B cell (primary cell): ENCODE measurements at regions not wholly inside any gene's neighbourhood (a gene's known extent, or its start where the extent isn't known, plus 50 kb on each side); places are given as distances from the start of the nearest gene placed in this dataset.

Experiments used
- ATAC-seq: fragments of 200-7000 bp; cut with Tn5 transposase; one replicate; pipeline ENCODE4 v1.10.0; 2021; ENCODE audit warnings: low read depth, mild to moderate bottlenecking, moderate number of reproducible peaks, moderate library complexity
- CTCF ChIA-PET: fragments of 350-600 bp; sonication (Branson Sonifier 250); formaldehyde crosslinking; loops from one replicate; lab custom pipeline; 2021; ENCODE audit warnings: antibody characterized with exemption, inconsistent platforms; lab: Charles Lee
- POLR2A ChIA-PET: fragments of 350-600 bp; sonication (Branson Sonifier 250); formaldehyde crosslinking; loops from one replicate; lab custom pipeline; 2021; ENCODE audit warnings: antibody characterized with exemption; lab: Charles Lee
- DNase-seq: peaks from one replicate; pipeline ENCODE4 v3.0.0; 2013
- H2AFZ ChIP-seq: 2 replicates; pipeline ENCODE4 v1.6.1; 2012; ENCODE audit warnings: mild to moderate bottlenecking, low read depth, low read length; ENCODE audit not compliant: insufficient read depth, poor library complexity, severe bottlenecking
- H3K27ac ChIP-seq, 2 donors: 1 replicate in 1 of 2; 2 replicates in 1 of 2; pipeline ENCODE4 v1.5.1; 2012 to 2013; ENCODE audit warnings: low read length in 2 of 2, mild to moderate bottlenecking in 2 of 2, moderate library complexity in 1 of 2
- H3K27me3 ChIP-seq, 4 experiments: fragments of 200-600 bp in 1 of 4; sonication (generic) in 1 of 4; replicated peaks in 1 of 4; 1 replicate in 2 of 4; 2 replicates in 2 of 4; pipeline versions ENCODE4 v1.6.1 to v1.7.0; 2013 to 2016; ENCODE audit warnings: low read length in 3 of 4, mild to moderate bottlenecking in 2 of 4, mixed read lengths in 1 of 4, moderate library complexity in 1 of 4; ENCODE audit not compliant: insufficient read depth in 4 of 4, control insufficient read depth in 3 of 4; ENCODE audit errors: control extremely low read depth in 1 of 4
- H3K36me3 ChIP-seq, 2 experiments: replicated peaks in 1 of 2; 1 replicate in 1 of 2; 2 replicates in 1 of 2; pipeline versions ENCODE4 v1.6.1 to v1.7.1; 2013; ENCODE audit warnings: low read length in 1 of 2; ENCODE audit not compliant: insufficient read depth in 2 of 2, control insufficient read depth in 1 of 2; ENCODE audit errors: control extremely low read depth in 1 of 2, extremely low read depth in 1 of 2
- H3K4me1 ChIP-seq, 2 donors: fragments of 200-600 bp in 1 of 2; sonication (generic) in 1 of 2; 1 replicate in 1 of 2; 2 replicates in 1 of 2; pipeline versions ENCODE4 v1.5.1 to v1.6.1; 2013 to 2017; ENCODE audit warnings: low read length in 2 of 2; ENCODE audit not compliant: control insufficient read depth in 2 of 2, insufficient read depth in 2 of 2
- H3K4me2 ChIP-seq: replicated peaks from 2 replicates; pipeline ENCODE3; 2012; ENCODE audit warnings: mild to moderate bottlenecking, low read depth, low read length; ENCODE audit not compliant: poor library complexity, severe bottlenecking
- H3K4me3 ChIP-seq, 5 experiments: fragments of 200-600 bp in 1 of 5; sonication (generic) in 1 of 5; 1 replicate in 3 of 5; 2 replicates in 2 of 5; pipeline versions ENCODE4 v1.5.1 to v1.7.0; 2011 to 2016; ENCODE audit warnings: low read length in 4 of 5, mild to moderate bottlenecking in 4 of 5, low read depth in 2 of 5, control low read depth in 1 of 5, moderate library complexity in 1 of 5; ENCODE audit not compliant: insufficient read depth in 1 of 5; ENCODE audit errors: control extremely low read depth in 1 of 5, extremely low read depth in 1 of 5
- H3K79me2 ChIP-seq: fragments of 200-600 bp; sonication (generic); one replicate; pipeline ENCODE4 v1.6.0; 2016; ENCODE audit warnings: low read length; ENCODE audit not compliant: control insufficient read depth, insufficient read depth
- H3K9ac ChIP-seq: fragments of 200-600 bp; sonication (generic); 2 replicates; pipeline ENCODE4 v1.6.1; 2017; ENCODE audit warnings: mild to moderate bottlenecking, low read length, moderate library complexity
- H3K9me3 ChIP-seq, 3 donors: one replicate each; pipeline versions ENCODE4 v1.6.1 to v1.7.1; 2013; ENCODE audit warnings: low read length in 2 of 3; ENCODE audit not compliant: control insufficient read depth in 2 of 3, insufficient read depth in 1 of 3; ENCODE audit errors: control extremely low read depth in 1 of 3
- H4K20me1 ChIP-seq: 2 replicates; pipeline ENCODE4 v1.6.0; 2012; ENCODE audit warnings: mild to moderate bottlenecking, low read length; ENCODE audit not compliant: insufficient read depth, control insufficient read depth, poor library complexity, severe bottlenecking
- H3K27ac Mint-ChIP-seq: one replicate; pipeline ENCODE4 v1.8.0; 2021; ENCODE audit warnings: mixed read lengths
- H3K27me3 Mint-ChIP-seq: one replicate; pipeline ENCODE4 v1.8.0; 2021; ENCODE audit warnings: mixed read lengths
- H3K4me1 Mint-ChIP-seq: one replicate; pipeline ENCODE4 v1.8.0; 2021; ENCODE audit warnings: mixed read lengths
- H3K4me3 Mint-ChIP-seq: one replicate; pipeline ENCODE4 v1.8.0; 2021; ENCODE audit warnings: mixed read lengths
- H3K9me3 Mint-ChIP-seq: one replicate; pipeline ENCODE4 v1.8.0; 2022; ENCODE audit warnings: mixed read lengths; ENCODE audit not compliant: insufficient read depth
- EZH2 ChIP-seq: IDR thresholded peaks from 2 replicates; pipeline ENCODE4 v1.6.1; 2012; ENCODE audit warnings: borderline replicate concordance, low read depth, mild to moderate bottlenecking, moderate library complexity, low read length; ENCODE audit not compliant: insufficient read depth, poor library complexity, severe bottlenecking
- WGBS: methylation state at CpG from one replicate; pipeline ENCODE4 v1.1.5; 2013; ENCODE audit warnings: missing lambda C conversion rate; ENCODE audit not compliant: insufficient coverage; 5-methylcytosine and 5-hydroxymethylcytosine counted together
- intact Hi-C: fragments of 100-400 bp; cut with micrococcal nuclease; formaldehyde crosslinking; loops from one replicate; pipeline ENCODE4 v1.10.0; 2022
- TF ChIP-seq, protein P1 (sequence below): fragments of 200-600 bp; IDR thresholded peaks from one replicate; pipeline ENCODE4 v1.8.0; 2022; ENCODE audit warnings: antibody characterized with exemption, mild to moderate bottlenecking

GRCh38 chr16:51353055-51353454, 202.0 kb upstream of the SALL1 start:
- TF ChIP-seq, protein P1, sequence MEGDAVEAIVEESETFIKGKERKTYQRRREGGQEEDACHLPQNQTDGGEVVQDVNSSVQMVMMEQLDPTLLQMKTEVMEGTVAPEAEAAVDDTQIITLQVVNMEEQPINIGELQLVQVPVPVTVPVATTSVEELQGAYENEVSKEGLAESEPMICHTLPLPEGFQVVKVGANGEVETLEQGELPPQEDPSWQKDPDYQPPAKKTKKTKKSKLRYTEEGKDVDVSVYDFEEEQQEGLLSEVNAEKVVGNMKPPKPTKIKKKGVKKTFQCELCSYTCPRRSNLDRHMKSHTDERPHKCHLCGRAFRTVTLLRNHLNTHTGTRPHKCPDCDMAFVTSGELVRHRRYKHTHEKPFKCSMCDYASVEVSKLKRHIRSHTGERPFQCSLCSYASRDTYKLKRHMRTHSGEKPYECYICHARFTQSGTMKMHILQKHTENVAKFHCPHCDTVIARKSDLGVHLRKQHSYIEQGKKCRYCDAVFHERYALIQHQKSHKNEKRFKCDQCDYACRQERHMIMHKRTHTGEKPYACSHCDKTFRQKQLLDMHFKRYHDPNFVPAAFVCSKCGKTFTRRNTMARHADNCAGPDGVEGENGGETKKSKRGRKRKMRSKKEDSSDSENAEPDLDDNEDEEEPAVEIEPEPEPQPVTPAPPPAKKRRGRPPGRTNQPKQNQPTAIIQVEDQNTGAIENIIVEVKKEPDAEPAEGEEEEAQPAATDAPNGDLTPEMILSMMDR, result no peak
- no peak for TF ChIP-seq EZH2
- H3K79me2 ChIP-seq, result no peaks in the 10 kb centered on the region
- no peaks in the 10 kb centered on the region for H3K4me1 Mint-ChIP-seq
- H3K9me3 ChIP-seq, result no peaks in the 10 kb centered on the region
- no peaks in the 10 kb centered on the region for H4K20me1 ChIP-seq
- no peaks in the 10 kb centered on the region for H3K36me3 ChIP-seq
- no peak overlapping the region for H3K4me2 ChIP-seq
- WGBS, result no CpG with 5 or more reads among the region's 3 CpGs
- no peak overlapping the region for H3K4me3 Mint-ChIP-seq
- H3K27me3 Mint-ChIP-seq, result no peaks in the 10 kb centered on the region
- intact Hi-C loops, result no loop called here
- DNase-seq, result no peak
- peaks cover 4% of the 10 kb centered on the region for H3K9me3 Mint-ChIP-seq
- H3K4me1 ChIP-seq, result no peaks in the 10 kb centered on the region
- H3K27me3 ChIP-seq, result no peaks in the 10 kb centered on the region
- no peak overlapping the region for H3K27ac ChIP-seq
- no peak overlapping the region for H3K27ac Mint-ChIP-seq
- H3K4me3 ChIP-seq, result no peak overlapping the region
- H3K9ac ChIP-seq, result no peak overlapping the region
- ChIA-PET CTCF (no interaction called here), POLR2A (no interaction called here)
- ATAC-seq, result no peak
- H2AFZ ChIP-seq, result no peak overlapping the region

DNA sequence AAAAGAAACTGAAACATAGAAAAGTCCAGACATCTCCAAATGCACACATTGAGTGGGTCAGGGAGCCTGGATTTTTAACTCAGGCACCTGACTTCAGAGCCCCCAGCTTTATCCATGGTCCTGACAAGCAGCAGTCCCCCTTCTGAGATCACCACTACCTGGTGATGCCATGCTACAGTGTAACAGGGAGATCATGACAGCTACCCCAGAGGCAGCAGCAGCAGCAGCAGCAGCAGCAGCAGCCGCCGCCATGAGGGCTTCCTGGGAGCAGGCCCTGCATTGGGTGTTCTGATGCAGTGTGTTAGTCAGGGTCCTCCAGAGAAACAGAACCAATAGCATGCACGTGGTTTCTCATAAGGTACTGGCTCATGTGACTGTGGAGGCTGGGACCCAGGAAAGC, 198.6 kb upstream of the SALL1 start:
- H3K9me3 Mint-ChIP-seq, result peaks cover 4% of the 10 kb centered on the region

More for the DNA sequence above, 198.6 kb upstream of the SALL1 start:
- Histone ChIP-seq H3K27me3 (no peaks in the 10 kb centered on the region), H4K20me1 (no peaks in the 10 kb centered on the region), H3K4me3 (no peak overlapping the region), H3K36me3 (no peaks in the 10 kb centered on the region), H3K79me2 (no peaks in the 10 kb centered on the region), H3K4me1 (no peaks in the 10 kb centered on the region), H3K9ac (no peak overlapping the region), H3K27ac (no peak overlapping the region), H2AFZ (no peak overlapping the region), H3K4me2 (no peak overlapping the region), H3K9me3 (no peaks in the 10 kb centered on the region)
- Mint-ChIP-seq H3K4me3 (no peak overlapping the region), H3K27ac (no peak overlapping the region), H3K27me3 (no peaks in the 10 kb centered on the region), H3K4me1 (no peaks in the 10 kb centered on the region)
- intact Hi-C loops, result no loop called here
- ChIA-PET CTCF (no interaction called here), POLR2A (no interaction called here)
- no peak for TF ChIP-seq EZH2
- TF ChIP-seq, protein P1, result no peak
- ATAC-seq (no peak), DNase-seq (no peak)
- 90% methylated on average over 3 of the region's 3 CpGs for WGBS
